WTC11 (cell line): ENCODE measurements at regions not wholly inside any gene's neighbourhood (a gene's known extent, or its start where the extent isn't known, plus 50 kb on each side); places are given as distances from the start of the nearest gene placed in this dataset.

Experiments used
- ATAC-seq: fragments of 200-7000 bp; cut with Tn5 transposase; 2 replicates; pipeline ENCODE4 v1.10.0; 2021; ENCODE audit warnings: mild to moderate bottlenecking, moderate library complexity
- CTCF ChIA-PET: fragments of 300-600 bp; sonication (Branson Sonifier 250); formaldehyde crosslinking; loops from one replicate; lab custom pipeline; 2021; ENCODE audit warnings: antibody characterized with exemption; lab: Charles Lee
- POLR2A ChIA-PET: fragments of 350-600 bp; sonication (Branson Sonifier 250); formaldehyde crosslinking; loops from one replicate; lab custom pipeline; 2021; ENCODE audit warnings: antibody characterized with exemption; lab: Charles Lee
- DNase-seq: peaks from one replicate; pipeline ENCODE4 v3.0.0; 2021; ENCODE audit warnings: low spot score
- H3K27ac Mint-ChIP-seq: 2 replicates; pipeline ENCODE4 v1.8.0; 2021; ENCODE audit warnings: mixed read lengths
- H3K27me3 Mint-ChIP-seq: 2 replicates; pipeline ENCODE4 v1.8.0; 2021; ENCODE audit warnings: low read depth, mild to moderate bottlenecking, moderate library complexity, mixed read lengths
- H3K36me3 Mint-ChIP-seq: 2 replicates; pipeline ENCODE4 v1.8.0; 2021; ENCODE audit warnings: mixed read lengths
- H3K4me1 Mint-ChIP-seq: 2 replicates; pipeline ENCODE4 v1.8.0; 2022; ENCODE audit warnings: mixed read lengths
- H3K4me3 Mint-ChIP-seq: 2 replicates; pipeline ENCODE4 v1.8.0; 2021; ENCODE audit warnings: mild to moderate bottlenecking, moderate library complexity, mixed read lengths
- H3K9me3 Mint-ChIP-seq: 2 replicates; pipeline ENCODE4 v1.8.0; 2021; ENCODE audit warnings: mixed read lengths
- EMX1 ChIP-seq: fragments of 250-450 bp; sonication (Bioruptor Pico); IDR thresholded peaks from 2 replicates; pipeline ENCODE4 v1.8.0; 2021; ENCODE audit warnings: mild to moderate bottlenecking
- FOXK1 ChIP-seq: sonication (generic); formaldehyde crosslinking; IDR thresholded peaks from 2 replicates; pipeline ENCODE4 v1.8.0; 2022; ENCODE audit warnings: mild to moderate bottlenecking, moderate library complexity, missing genetic modification reagents
- GRHL2 ChIP-seq: fragments of 250-450 bp; sonication (Bioruptor Pico); IDR thresholded peaks from 2 replicates; pipeline ENCODE4 v1.8.0; 2022; ENCODE audit warnings: mild to moderate bottlenecking, moderate library complexity; ENCODE audit not compliant: insufficient replicate concordance, severe bottlenecking
- GTF2I ChIP-seq: fragments of 250-450 bp; sonication (Bioruptor Pico); conservative IDR thresholded peaks from 2 replicates; pipeline ENCODE4 v1.4.0; 2021; ENCODE audit warnings: mild to moderate bottlenecking
- JUN ChIP-seq: sonication (generic); formaldehyde crosslinking; IDR thresholded peaks from 2 replicates; pipeline ENCODE4 v1.8.0; 2023; ENCODE audit warnings: mild to moderate bottlenecking, missing genetic modification reagents
- MXD4 ChIP-seq: fragments of 250-450 bp; sonication (Bioruptor Pico); IDR thresholded peaks from 2 replicates; pipeline ENCODE4 v1.8.0; 2021; ENCODE audit warnings: mild to moderate bottlenecking, moderate library complexity, borderline replicate concordance
- NR1H2 ChIP-seq: sonication (generic); formaldehyde crosslinking; IDR thresholded peaks from 2 replicates; pipeline ENCODE4 v1.9.0; 2021; ENCODE audit warnings: mild to moderate bottlenecking, moderate library complexity, missing genetic modification reagents
- NR3C1 ChIP-seq: sonication (generic); formaldehyde crosslinking; conservative IDR thresholded peaks from 2 replicates; pipeline ENCODE4 v1.8.1; 2023; ENCODE audit warnings: low read depth, mild to moderate bottlenecking, missing genetic modification reagents
- TEAD4 ChIP-seq: sonication (generic); formaldehyde crosslinking; IDR thresholded peaks from 2 replicates; pipeline ENCODE4 v1.8.0; 2022; ENCODE audit warnings: mild to moderate bottlenecking, missing genetic modification reagents
- ZNF671 ChIP-seq: fragments of 250-450 bp; sonication (Bioruptor Pico); IDR thresholded peaks from 2 replicates; pipeline ENCODE4 v1.8.0; 2021; ENCODE audit warnings: mild to moderate bottlenecking
- TF ChIP-seq, protein P1 (sequence below): sonication (generic); formaldehyde crosslinking; IDR thresholded peaks from 2 replicates; pipeline ENCODE4 v1.8.1; 2022; ENCODE audit warnings: mild to moderate bottlenecking, missing genetic modification reagents, moderate library complexity, borderline replicate concordance
- TF ChIP-seq, protein P2 (sequence below): sonication (generic); formaldehyde crosslinking; IDR thresholded peaks from 2 replicates; pipeline ENCODE4 v1.8.0; 2022; ENCODE audit warnings: mild to moderate bottlenecking, missing genetic modification reagents
- TF ChIP-seq, protein P3 (sequence below): sonication (generic); formaldehyde crosslinking; IDR thresholded peaks from 2 replicates; pipeline ENCODE4 v1.8.0; 2023; ENCODE audit warnings: missing genetic modification reagents
- TF ChIP-seq, protein P4 (sequence below): sonication (generic); formaldehyde crosslinking; IDR thresholded peaks from 2 replicates; pipeline ENCODE4 v1.8.0; 2023; ENCODE audit warnings: mild to moderate bottlenecking, missing genetic modification reagents
- TF ChIP-seq, protein P5 (sequence below): sonication (generic); formaldehyde crosslinking; IDR thresholded peaks from 2 replicates; pipeline ENCODE4 v1.8.0; 2022; ENCODE audit warnings: mild to moderate bottlenecking, missing genetic modification reagents
- TF ChIP-seq, protein P6 (sequence below): sonication (generic); formaldehyde crosslinking; IDR thresholded peaks from 2 replicates; pipeline ENCODE4 v1.8.1; 2023; ENCODE audit warnings: mild to moderate bottlenecking, missing genetic modification reagents, moderate library complexity
- TF ChIP-seq, protein P7 (sequence below): sonication (generic); formaldehyde crosslinking; conservative IDR thresholded peaks from 2 replicates; pipeline ENCODE4 v1.8.1; 2023; ENCODE audit warnings: mild to moderate bottlenecking, low read depth, missing genetic modification reagents, moderate library complexity
- TF ChIP-seq, protein P8 (sequence below): sonication (generic); formaldehyde crosslinking; IDR thresholded peaks from 2 replicates; pipeline ENCODE4 v1.8.1; 2022; ENCODE audit warnings: low read depth, missing genetic modification reagents, borderline replicate concordance
- TF ChIP-seq, protein P9 (sequence below): fragments of 250-450 bp; sonication (Bioruptor Pico); IDR thresholded peaks from 2 replicates; pipeline ENCODE4 v1.9.0; 2021; ENCODE audit warnings: mild to moderate bottlenecking

DNA sequence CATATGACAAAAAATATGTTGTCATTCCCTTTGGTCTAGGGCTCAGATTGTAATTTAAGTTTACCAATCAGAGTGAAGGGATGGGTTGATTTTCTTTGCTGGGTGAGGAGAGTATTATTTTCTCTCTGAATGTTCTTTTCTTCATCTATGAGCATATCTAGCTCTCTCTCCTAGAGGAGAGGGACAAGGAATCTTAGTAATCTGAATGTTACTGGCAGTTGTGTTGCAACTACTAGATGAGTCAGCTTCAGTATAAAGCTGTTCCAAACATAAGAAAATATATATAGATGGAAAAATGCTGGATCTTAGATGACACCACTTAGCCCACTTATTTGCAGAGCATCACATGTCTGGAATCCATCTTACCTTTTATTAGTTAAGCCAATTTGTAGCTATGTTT, 259.3 kb downstream of the TUSC1 start:
- Mint-ChIP-seq H3K4me3 (no peak overlapping the region), H3K9me3 (peaks cover 11% of the 10 kb centered on the region), H3K36me3 (no peaks in the 10 kb centered on the region), H3K27me3 (no peaks in the 10 kb centered on the region), H3K27ac (no peak overlapping the region), H3K4me1 (peaks cover 24% of the 10 kb centered on the region)
- POLR2A ChIA-PET = no interaction called here
- CTCF ChIA-PET = no interaction called here
- TF ChIP-seq, protein P1, sequence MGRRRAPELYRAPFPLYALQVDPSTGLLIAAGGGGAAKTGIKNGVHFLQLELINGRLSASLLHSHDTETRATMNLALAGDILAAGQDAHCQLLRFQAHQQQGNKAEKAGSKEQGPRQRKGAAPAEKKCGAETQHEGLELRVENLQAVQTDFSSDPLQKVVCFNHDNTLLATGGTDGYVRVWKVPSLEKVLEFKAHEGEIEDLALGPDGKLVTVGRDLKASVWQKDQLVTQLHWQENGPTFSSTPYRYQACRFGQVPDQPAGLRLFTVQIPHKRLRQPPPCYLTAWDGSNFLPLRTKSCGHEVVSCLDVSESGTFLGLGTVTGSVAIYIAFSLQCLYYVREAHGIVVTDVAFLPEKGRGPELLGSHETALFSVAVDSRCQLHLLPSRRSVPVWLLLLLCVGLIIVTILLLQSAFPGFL = no peak
- no peak for TF ChIP-seq NR3C1 (CRISPR knock-in tag)
- no peak for TF ChIP-seq ZNF671 (CRISPR knock-in tag)
- no peak for TF ChIP-seq FOXK1 (CRISPR knock-in tag)
- no peak for ATAC-seq
- DNase-seq = no peak

DNA sequence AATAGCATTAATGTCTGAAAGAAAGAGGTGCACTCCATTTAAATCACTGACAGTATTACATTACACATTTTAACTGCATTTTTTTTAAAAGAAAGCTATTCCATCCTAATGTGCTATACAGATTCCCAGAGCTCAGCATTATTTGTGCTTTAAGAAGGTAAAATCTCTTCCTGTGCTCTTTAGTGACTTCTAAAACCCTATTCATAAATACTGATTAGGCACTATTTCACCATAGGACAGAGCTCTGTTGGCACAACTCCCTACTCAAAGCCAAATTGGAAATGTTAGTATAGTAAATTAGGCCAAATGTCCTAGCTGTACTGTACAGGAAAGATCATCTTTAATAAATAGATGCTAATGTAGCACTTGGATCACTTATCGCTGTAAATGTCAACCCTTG, 262.5 kb downstream of the TUSC1 start:
- ChIA-PET CTCF (interaction anchor here (1.3 kb wide), 1 partner anchor 18 kb away, joined by 3 read pairs; no protein-coding TSS in a partner anchor), POLR2A (no interaction called here)
- H3K27ac Mint-ChIP-seq = no peak overlapping the region
- TF ChIP-seq TEAD4 (CRISPR knock-in tag) (no peak), EMX1 (no peak), GTF2I (CRISPR knock-in tag) (no peak)
- TF ChIP-seq, protein P2, sequence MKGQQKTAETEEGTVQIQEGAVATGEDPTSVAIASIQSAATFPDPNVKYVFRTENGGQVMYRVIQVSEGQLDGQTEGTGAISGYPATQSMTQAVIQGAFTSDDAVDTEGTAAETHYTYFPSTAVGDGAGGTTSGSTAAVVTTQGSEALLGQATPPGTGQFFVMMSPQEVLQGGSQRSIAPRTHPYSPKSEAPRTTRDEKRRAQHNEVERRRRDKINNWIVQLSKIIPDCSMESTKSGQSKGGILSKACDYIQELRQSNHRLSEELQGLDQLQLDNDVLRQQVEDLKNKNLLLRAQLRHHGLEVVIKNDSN (CRISPR knock-in tag) = no peak
- TF ChIP-seq, protein P3, sequence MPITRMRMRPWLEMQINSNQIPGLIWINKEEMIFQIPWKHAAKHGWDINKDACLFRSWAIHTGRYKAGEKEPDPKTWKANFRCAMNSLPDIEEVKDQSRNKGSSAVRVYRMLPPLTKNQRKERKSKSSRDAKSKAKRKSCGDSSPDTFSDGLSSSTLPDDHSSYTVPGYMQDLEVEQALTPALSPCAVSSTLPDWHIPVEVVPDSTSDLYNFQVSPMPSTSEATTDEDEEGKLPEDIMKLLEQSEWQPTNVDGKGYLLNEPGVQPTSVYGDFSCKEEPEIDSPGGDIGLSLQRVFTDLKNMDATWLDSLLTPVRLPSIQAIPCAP (CRISPR knock-in tag) = no peak
- TF ChIP-seq, protein P4, sequence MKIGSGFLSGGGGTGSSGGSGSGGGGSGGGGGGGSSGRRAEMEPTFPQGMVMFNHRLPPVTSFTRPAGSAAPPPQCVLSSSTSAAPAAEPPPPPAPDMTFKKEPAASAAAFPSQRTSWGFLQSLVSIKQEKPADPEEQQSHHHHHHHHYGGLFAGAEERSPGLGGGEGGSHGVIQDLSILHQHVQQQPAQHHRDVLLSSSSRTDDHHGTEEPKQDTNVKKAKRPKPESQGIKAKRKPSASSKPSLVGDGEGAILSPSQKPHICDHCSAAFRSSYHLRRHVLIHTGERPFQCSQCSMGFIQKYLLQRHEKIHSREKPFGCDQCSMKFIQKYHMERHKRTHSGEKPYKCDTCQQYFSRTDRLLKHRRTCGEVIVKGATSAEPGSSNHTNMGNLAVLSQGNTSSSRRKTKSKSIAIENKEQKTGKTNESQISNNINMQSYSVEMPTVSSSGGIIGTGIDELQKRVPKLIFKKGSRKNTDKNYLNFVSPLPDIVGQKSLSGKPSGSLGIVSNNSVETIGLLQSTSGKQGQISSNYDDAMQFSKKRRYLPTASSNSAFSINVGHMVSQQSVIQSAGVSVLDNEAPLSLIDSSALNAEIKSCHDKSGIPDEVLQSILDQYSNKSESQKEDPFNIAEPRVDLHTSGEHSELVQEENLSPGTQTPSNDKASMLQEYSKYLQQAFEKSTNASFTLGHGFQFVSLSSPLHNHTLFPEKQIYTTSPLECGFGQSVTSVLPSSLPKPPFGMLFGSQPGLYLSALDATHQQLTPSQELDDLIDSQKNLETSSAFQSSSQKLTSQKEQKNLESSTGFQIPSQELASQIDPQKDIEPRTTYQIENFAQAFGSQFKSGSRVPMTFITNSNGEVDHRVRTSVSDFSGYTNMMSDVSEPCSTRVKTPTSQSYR = no peak
- peaks cover 38% of the 10 kb centered on the region for H3K4me1 Mint-ChIP-seq
- H3K9me3 Mint-ChIP-seq = 0 out of 2 replicates have a peak, but pooled peaks cover 7% of the 10 kb centered on the region
- H3K27me3 Mint-ChIP-seq = no peaks in the 10 kb centered on the region
- ATAC-seq (no peak), DNase-seq (no peak)
- no peak overlapping the region for H3K4me3 Mint-ChIP-seq
- H3K36me3 Mint-ChIP-seq = no peaks in the 10 kb centered on the region

DNA sequence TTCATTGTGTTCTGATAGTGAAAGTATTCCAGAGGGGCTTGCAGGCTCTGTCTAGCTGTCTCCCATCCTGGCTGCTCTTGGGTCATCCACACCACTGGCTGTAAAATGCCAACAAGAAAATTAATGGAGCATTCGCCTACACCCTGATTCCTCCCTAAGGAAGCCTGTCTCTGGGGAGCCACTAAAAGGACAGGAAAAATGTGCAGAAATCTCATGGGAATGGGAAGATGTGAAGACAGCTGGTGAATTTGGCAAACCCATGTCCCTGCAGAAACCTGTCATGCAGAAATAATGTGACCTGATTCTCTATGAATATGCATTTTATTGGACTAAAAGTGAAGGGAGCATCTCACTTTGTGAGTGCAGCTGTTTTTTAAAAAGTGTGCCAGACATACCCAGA, 265.6 kb downstream of the TUSC1 start:
- Mint-ChIP-seq H3K27ac (no peak overlapping the region), H3K36me3 (no peaks in the 10 kb centered on the region), H3K4me3 (no peak overlapping the region), H3K9me3 (no peaks in the 10 kb centered on the region), H3K27me3 (no peaks in the 10 kb centered on the region), H3K4me1 (peaks cover 46% of the 10 kb centered on the region)
- ChIA-PET POLR2A (no interaction called here), CTCF (no interaction called here)
- no peak for ATAC-seq
- DNase-seq = no peak
- TF ChIP-seq NR1H2 (no peak), GRHL2 (no peak), MXD4 (CRISPR knock-in tag) (no peak), JUN (CRISPR knock-in tag) (no peak), FOXK1 (CRISPR knock-in tag) (no peak)
- TF ChIP-seq, protein P2 (CRISPR knock-in tag) = no peak
- TF ChIP-seq, protein P5, sequence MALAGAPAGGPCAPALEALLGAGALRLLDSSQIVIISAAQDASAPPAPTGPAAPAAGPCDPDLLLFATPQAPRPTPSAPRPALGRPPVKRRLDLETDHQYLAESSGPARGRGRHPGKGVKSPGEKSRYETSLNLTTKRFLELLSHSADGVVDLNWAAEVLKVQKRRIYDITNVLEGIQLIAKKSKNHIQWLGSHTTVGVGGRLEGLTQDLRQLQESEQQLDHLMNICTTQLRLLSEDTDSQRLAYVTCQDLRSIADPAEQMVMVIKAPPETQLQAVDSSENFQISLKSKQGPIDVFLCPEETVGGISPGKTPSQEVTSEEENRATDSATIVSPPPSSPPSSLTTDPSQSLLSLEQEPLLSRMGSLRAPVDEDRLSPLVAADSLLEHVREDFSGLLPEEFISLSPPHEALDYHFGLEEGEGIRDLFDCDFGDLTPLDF (CRISPR knock-in tag) = no peak
- TF ChIP-seq, protein P6, sequence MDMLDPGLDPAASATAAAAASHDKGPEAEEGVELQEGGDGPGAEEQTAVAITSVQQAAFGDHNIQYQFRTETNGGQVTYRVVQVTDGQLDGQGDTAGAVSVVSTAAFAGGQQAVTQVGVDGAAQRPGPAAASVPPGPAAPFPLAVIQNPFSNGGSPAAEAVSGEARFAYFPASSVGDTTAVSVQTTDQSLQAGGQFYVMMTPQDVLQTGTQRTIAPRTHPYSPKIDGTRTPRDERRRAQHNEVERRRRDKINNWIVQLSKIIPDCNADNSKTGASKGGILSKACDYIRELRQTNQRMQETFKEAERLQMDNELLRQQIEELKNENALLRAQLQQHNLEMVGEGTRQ (CRISPR knock-in tag) = no peak
- TF ChIP-seq, protein P7, sequence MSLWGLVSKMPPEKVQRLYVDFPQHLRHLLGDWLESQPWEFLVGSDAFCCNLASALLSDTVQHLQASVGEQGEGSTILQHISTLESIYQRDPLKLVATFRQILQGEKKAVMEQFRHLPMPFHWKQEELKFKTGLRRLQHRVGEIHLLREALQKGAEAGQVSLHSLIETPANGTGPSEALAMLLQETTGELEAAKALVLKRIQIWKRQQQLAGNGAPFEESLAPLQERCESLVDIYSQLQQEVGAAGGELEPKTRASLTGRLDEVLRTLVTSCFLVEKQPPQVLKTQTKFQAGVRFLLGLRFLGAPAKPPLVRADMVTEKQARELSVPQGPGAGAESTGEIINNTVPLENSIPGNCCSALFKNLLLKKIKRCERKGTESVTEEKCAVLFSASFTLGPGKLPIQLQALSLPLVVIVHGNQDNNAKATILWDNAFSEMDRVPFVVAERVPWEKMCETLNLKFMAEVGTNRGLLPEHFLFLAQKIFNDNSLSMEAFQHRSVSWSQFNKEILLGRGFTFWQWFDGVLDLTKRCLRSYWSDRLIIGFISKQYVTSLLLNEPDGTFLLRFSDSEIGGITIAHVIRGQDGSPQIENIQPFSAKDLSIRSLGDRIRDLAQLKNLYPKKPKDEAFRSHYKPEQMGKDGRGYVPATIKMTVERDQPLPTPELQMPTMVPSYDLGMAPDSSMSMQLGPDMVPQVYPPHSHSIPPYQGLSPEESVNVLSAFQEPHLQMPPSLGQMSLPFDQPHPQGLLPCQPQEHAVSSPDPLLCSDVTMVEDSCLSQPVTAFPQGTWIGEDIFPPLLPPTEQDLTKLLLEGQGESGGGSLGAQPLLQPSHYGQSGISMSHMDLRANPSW (CRISPR knock-in tag) = no peak
- TF ChIP-seq, protein P8, sequence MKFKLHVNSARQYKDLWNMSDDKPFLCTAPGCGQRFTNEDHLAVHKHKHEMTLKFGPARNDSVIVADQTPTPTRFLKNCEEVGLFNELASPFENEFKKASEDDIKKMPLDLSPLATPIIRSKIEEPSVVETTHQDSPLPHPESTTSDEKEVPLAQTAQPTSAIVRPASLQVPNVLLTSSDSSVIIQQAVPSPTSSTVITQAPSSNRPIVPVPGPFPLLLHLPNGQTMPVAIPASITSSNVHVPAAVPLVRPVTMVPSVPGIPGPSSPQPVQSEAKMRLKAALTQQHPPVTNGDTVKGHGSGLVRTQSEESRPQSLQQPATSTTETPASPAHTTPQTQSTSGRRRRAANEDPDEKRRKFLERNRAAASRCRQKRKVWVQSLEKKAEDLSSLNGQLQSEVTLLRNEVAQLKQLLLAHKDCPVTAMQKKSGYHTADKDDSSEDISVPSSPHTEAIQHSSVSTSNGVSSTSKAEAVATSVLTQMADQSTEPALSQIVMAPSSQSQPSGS (CRISPR knock-in tag) = no peak
- TF ChIP-seq, protein P9, sequence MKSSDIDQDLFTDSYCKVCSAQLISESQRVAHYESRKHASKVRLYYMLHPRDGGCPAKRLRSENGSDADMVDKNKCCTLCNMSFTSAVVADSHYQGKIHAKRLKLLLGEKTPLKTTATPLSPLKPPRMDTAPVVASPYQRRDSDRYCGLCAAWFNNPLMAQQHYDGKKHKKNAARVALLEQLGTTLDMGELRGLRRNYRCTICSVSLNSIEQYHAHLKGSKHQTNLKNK = no peak
